HL-60 (cell line): ENCODE measurements at regions not wholly inside any gene's neighbourhood (a gene's known extent, or its start where the extent isn't known, plus 50 kb on each side); places are given as distances from the start of the nearest gene placed in this dataset.
"Not testable (repeated sequence)": the region's sequence is repeated elsewhere in the genome, so short reads cannot be mapped to it uniquely, and the experiment has no call there.

Source experiments
- POLR2AphosphoS5 ChIP-seq: IDR thresholded peaks from 2 replicates; pipeline ENCODE4 v1.6.1; 2012; ENCODE audit warnings: low read depth
- SPI1 ChIP-seq: IDR thresholded peaks from 2 replicates; pipeline ENCODE4 v1.6.1; 2012; ENCODE audit warnings: low read depth, mild to moderate bottlenecking, borderline replicate concordance
- TF ChIP-seq, protein P1 (sequence below): IDR thresholded peaks from one replicate; pipeline ENCODE4 v1.5.1; 2011; ENCODE audit warnings: low read length, control low read depth, inconsistent platforms; ENCODE audit not compliant: insufficient read depth

DNA sequence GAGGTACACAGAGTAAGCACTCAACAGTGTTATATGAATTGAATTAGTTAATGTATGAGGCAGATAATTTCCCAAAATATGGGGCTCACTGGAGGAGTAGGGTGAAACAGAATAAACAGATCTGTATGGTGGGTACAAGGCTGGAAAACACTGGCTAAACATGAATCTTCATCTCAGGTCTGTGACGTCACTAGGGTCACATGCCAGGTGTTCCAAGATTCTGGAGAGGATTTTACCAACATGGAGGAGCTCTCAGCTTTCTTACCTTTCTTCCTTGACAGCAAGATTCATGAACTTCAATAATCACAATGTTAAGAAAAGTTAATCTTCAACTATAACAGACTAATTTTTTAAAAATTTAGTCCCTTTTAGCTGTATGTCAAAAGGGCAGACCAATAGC is 385.3 kb upstream of the EYS start:
- TF ChIP-seq, protein P1, sequence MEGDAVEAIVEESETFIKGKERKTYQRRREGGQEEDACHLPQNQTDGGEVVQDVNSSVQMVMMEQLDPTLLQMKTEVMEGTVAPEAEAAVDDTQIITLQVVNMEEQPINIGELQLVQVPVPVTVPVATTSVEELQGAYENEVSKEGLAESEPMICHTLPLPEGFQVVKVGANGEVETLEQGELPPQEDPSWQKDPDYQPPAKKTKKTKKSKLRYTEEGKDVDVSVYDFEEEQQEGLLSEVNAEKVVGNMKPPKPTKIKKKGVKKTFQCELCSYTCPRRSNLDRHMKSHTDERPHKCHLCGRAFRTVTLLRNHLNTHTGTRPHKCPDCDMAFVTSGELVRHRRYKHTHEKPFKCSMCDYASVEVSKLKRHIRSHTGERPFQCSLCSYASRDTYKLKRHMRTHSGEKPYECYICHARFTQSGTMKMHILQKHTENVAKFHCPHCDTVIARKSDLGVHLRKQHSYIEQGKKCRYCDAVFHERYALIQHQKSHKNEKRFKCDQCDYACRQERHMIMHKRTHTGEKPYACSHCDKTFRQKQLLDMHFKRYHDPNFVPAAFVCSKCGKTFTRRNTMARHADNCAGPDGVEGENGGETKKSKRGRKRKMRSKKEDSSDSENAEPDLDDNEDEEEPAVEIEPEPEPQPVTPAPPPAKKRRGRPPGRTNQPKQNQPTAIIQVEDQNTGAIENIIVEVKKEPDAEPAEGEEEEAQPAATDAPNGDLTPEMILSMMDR: not testable (repeated sequence)
- not testable (repeated sequence) for TF ChIP-seq POLR2AphosphoS5, SPI1
